Muscle layer of colon (tissue), 2 donors: ENCODE measurements at regions not wholly inside any gene's neighbourhood (a gene's known extent, or its start where the extent isn't known, plus 50 kb on each side); places are given as distances from the start of the nearest gene placed in this dataset.

Source experiments
- H3K27ac ChIP-seq: one replicate; pipeline ENCODE4 v1.7.0; 2013; ENCODE audit warnings: low read depth, mild to moderate bottlenecking, low read length, moderate library complexity
- H3K27me3 ChIP-seq, 2 donors: one replicate each; pipeline ENCODE4 v1.7.0; 2013; ENCODE audit warnings: low read length in 2 of 2, mild to moderate bottlenecking in 2 of 2; ENCODE audit not compliant: insufficient read depth in 2 of 2, control insufficient read depth in 1 of 2
- H3K36me3 ChIP-seq: one replicate; pipeline ENCODE4 v1.7.0; 2013; ENCODE audit warnings: mild to moderate bottlenecking, low read length; ENCODE audit not compliant: insufficient read depth
- H3K4me1 ChIP-seq: one replicate; pipeline ENCODE4 v1.7.0; 2013; ENCODE audit warnings: mild to moderate bottlenecking, low read length; ENCODE audit not compliant: insufficient read depth
- H3K4me3 ChIP-seq, 2 donors: one replicate each; pipeline ENCODE4 v1.7.0; 2013; ENCODE audit warnings: low read length in 2 of 2, low read depth in 1 of 2, mild to moderate bottlenecking in 1 of 2, moderate library complexity in 1 of 2
- H3K9ac ChIP-seq: one replicate; pipeline ENCODE4 v1.7.0; 2013; ENCODE audit warnings: low read length
- H3K9me3 ChIP-seq: one replicate; pipeline ENCODE4 v1.7.0; 2013; ENCODE audit warnings: mild to moderate bottlenecking, low read length
- donor health status: abdominal sarcoma.
- donor health status: Adenocarcinoma of cecum.

DNA sequence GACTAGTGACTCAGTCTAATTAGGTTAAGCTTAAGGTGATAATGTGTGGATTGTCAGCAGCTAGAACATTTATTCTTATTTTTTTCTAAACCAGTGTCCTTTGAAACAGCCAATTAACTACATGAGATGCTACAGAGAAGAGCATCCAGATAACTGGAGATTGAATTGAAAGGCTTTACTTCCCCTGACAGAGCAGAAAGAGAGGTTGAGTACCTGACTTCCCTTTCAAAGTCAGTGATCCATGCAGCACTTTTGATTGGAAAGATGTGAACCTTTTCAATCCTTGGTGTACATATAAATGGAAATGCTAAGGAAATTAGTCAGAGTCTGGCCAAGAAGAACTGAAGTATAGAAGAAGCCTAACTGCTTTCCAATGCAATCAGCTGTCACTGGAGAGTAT, 653.8 kb downstream of the CDH8 start:
- no peaks in the 10 kb centered on the region for H3K9me3 ChIP-seq
- H3K27ac ChIP-seq, result no peak overlapping the region
- no peaks in the 10 kb centered on the region for H3K4me1 ChIP-seq
- no peak overlapping the region for H3K4me3 ChIP-seq
- H3K36me3 ChIP-seq, result no peaks in the 10 kb centered on the region
- no peaks in the 10 kb centered on the region for H3K27me3 ChIP-seq
- H3K9ac ChIP-seq, result no peak overlapping the region

DNA sequence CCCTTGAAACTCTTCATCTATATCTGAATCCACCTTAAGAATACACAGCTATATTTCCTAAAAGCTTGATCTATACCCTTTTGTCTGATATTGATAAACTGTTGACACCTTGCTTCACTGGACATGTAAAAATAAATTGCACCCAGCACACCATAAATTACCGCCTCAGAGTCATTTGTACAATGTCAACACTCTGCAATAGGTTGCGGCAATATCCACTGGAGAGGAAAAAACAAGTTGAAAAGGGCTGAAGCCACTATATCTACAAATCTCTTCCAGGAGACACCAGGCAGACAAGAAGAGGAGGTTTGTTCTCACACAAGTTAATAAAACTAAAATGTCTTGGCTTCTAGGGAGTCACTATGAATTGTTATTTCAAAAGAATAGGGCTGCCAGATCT, 656.9 kb downstream of the CDH8 start:
- H3K9me3 ChIP-seq, result no peaks in the 10 kb centered on the region
- no peaks in the 10 kb centered on the region for H3K4me1 ChIP-seq
- no peaks in the 10 kb centered on the region for H3K27me3 ChIP-seq
- H3K27ac ChIP-seq, result no peak overlapping the region
- no peak overlapping the region for H3K9ac ChIP-seq
- H3K36me3 ChIP-seq, result no peaks in the 10 kb centered on the region
- no peak overlapping the region for H3K4me3 ChIP-seq

DNA sequence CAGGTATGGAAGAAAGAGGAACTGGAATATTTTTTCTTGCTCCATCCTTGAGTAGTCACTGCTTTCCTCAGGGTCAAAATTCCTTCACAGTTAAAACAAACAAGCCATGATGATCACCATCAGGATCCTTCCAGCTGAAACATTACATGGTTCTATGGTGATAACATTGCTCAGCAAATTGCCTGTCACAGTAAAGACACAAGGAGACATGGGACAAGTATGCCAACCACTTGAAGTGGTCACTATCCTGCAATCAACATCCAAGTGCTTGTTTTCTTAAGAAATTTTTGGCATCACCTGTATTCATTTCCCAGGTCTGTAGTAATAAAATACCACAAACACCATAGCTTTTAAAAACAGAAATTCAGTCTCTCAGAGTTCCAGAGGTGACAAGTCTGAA, 662.2 kb downstream of the CDH8 start:
- H3K36me3 ChIP-seq, result no peaks in the 10 kb centered on the region
- H3K4me3 ChIP-seq, result no peak overlapping the region
- no peak overlapping the region for H3K27ac ChIP-seq
- H3K27me3 ChIP-seq, result no peaks in the 10 kb centered on the region
- no peaks in the 10 kb centered on the region for H3K9me3 ChIP-seq
- H3K4me1 ChIP-seq, result no peaks in the 10 kb centered on the region
- H3K9ac ChIP-seq, result no peak overlapping the region

DNA sequence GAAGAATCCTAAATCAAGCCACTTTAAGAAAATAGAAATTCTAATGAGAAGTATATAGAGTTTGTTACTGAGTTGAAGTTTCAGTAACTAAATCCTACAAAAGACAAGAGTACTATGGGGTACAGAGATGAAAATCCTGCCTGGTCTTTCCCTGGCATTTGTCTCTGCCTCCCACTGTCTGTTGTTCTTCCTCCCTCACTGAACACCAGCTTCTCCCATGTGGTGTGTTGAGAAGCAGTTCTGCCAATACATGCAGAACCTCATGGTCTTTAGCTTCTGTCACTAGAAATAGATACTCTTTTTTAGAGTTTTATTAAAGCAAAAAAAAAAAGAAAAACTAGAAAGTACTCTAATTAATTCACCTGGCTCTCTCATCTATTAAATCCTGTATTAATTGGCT, 664.4 kb downstream of the CDH8 start:
- H3K27ac ChIP-seq, result no peak overlapping the region
- no peaks in the 10 kb centered on the region for H3K9me3 ChIP-seq
- H3K9ac ChIP-seq, result no peak overlapping the region
- no peaks in the 10 kb centered on the region for H3K4me1 ChIP-seq
- no peak overlapping the region for H3K4me3 ChIP-seq
- H3K27me3 ChIP-seq, result no peaks in the 10 kb centered on the region
- no peaks in the 10 kb centered on the region for H3K36me3 ChIP-seq

DNA sequence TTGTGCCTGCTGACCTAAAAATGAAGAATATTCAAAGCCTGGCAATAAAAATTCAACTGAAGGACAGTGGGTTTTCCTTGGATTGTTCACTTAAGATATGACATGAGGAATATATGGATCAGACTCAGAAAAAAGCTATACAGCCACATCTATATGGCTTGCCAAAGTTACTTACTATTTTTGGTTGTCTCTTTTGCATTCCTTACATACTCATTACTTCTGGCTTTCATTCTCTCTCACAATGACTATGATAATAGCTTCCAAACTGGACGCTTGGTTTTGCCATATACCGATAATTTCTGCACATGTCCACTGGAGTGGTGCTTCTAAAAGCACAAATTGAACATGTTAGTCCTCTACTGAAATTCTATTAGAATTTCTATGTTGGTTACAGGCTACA, 664.9 kb downstream of the CDH8 start:
- no peak overlapping the region for H3K4me3 ChIP-seq

DNA sequence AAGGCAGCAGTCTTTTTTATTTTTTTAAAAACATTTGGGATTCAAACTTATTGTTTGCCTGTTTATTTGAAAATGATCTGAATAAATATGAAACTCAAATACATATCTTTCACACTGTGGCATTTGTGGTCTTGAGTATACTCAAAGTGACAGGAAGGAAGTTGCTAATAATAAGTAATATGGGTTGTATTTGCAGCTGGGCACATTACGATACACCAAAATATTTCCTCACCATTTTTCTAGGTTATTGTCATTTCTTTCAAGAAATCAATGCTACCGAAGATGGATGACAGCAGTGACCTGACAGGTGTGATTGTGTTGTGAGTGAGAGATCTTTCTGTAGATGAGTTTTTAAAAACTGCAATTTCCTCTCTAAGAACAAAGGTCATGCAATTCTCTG, 665.7 kb downstream of the CDH8 start:
- no peak overlapping the region for H3K4me3 ChIP-seq
- H3K36me3 ChIP-seq, result no peaks in the 10 kb centered on the region
- no peaks in the 10 kb centered on the region for H3K27me3 ChIP-seq
- H3K27ac ChIP-seq, result no peak overlapping the region
- no peaks in the 10 kb centered on the region for H3K9me3 ChIP-seq
- H3K4me1 ChIP-seq, result no peaks in the 10 kb centered on the region
- no peak overlapping the region for H3K9ac ChIP-seq

More for the DNA sequence above, 664.9 kb downstream of the CDH8 start:
- Histone ChIP-seq H3K27me3 (no peaks in the 10 kb centered on the region), H3K27ac (no peak overlapping the region), H3K4me1 (no peaks in the 10 kb centered on the region), H3K36me3 (no peaks in the 10 kb centered on the region), H3K9me3 (no peaks in the 10 kb centered on the region), H3K9ac (no peak overlapping the region)

DNA sequence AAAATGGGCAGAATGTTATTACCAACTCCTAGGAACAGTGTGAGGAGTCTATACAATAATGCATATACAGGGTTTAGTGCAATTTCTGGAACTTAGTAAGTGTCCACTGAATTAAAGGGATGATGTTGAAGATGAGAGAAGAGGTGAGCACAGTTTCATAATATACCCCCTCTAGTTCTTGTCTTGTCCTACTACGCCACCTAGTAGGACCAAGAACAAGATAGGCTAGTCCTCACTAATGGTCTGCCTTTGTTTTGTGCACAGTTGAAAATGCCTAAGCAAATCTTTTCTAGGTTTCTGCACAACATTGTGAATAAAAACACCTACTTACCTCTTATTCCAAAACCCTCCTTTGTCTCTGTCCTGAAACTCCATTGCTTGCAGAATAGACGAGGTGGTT, 670.2 kb downstream of the CDH8 start:
- no peaks in the 10 kb centered on the region for H3K36me3 ChIP-seq
- H3K27me3 ChIP-seq, result no peaks in the 10 kb centered on the region
- H3K9ac ChIP-seq, result no peak overlapping the region
- no peak overlapping the region for H3K4me3 ChIP-seq
- H3K4me1 ChIP-seq, result no peaks in the 10 kb centered on the region
- no peak overlapping the region for H3K27ac ChIP-seq
- H3K9me3 ChIP-seq, result no peaks in the 10 kb centered on the region

DNA sequence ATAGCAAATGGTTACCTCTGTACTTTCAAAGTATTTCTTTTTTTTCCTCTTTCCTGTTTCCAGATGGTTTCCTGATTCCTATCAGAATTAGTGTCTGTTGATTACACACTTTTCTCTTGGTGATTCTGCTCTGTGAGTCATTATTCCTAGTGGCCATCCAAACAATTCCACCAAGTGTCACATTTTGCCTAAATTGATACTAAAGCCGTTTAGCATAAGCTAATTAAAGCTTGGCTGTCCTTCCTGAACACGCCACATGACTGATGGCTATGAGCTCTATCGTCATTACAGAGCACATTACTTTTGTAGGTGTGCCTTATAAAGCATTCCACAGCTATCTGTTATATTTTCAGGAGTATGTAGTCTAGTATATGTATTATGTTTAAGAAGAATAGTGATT, 671.2 kb downstream of the CDH8 start:
- Histone ChIP-seq H3K27ac (no peak overlapping the region), H3K9ac (no peak overlapping the region)

DNA sequence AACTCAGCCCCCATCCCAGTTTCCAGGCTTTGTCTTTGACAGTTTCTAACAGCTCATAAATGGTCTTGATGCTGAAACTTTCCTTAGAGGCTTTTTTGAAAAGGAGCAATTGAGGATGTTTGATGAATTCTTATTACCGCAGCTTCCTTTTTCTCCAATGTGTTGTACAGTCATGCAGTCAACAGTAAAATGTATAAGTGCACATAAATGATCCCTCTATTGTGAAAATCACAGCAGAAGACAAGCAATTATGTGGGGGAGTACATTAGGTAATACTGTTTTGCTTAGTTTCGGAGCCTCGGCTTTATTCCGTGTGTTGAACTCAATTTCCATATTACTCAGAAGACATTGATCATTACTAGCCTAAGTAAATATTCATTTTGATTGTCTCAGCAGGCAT, 673.7 kb downstream of the CDH8 start:
- H3K4me1 ChIP-seq, result no peaks in the 10 kb centered on the region
- H3K27ac ChIP-seq, result no peak overlapping the region
- no peak overlapping the region for H3K4me3 ChIP-seq
- no peak overlapping the region for H3K9ac ChIP-seq
- no peaks in the 10 kb centered on the region for H3K27me3 ChIP-seq
- no peaks in the 10 kb centered on the region for H3K36me3 ChIP-seq
- H3K9me3 ChIP-seq, result no peaks in the 10 kb centered on the region

More for the DNA sequence above, 671.2 kb downstream of the CDH8 start:
- Histone ChIP-seq H3K36me3 (no peaks in the 10 kb centered on the region), H3K4me3 (no peak overlapping the region), H3K27me3 (no peaks in the 10 kb centered on the region), H3K4me1 (no peaks in the 10 kb centered on the region), H3K9me3 (no peaks in the 10 kb centered on the region)

DNA sequence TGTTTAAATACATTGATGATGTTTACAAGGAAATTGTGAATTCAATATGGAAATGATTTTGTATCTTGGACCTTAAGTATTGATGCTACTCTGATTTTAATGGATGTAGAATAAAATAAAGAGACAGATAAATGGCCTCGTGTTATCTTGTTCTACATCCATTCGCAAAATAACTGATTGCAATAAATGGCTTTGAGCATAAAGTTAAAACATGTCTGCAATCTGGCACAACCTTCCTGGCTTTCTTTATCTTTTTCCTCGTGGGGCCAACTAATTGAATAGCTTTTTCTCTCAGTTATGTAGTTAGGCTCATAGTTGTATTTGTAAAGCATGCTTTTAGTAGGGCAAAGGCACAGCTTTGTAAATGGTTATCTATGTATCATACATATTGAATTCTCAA, 691.4 kb downstream of the CDH8 start:
- Histone ChIP-seq H3K9me3 (no peaks in the 10 kb centered on the region), H3K4me3 (no peak overlapping the region), H3K27me3 (no peaks in the 10 kb centered on the region), H3K36me3 (no peaks in the 10 kb centered on the region), H3K9ac (no peak overlapping the region), H3K4me1 (no peaks in the 10 kb centered on the region), H3K27ac (no peak overlapping the region)

DNA sequence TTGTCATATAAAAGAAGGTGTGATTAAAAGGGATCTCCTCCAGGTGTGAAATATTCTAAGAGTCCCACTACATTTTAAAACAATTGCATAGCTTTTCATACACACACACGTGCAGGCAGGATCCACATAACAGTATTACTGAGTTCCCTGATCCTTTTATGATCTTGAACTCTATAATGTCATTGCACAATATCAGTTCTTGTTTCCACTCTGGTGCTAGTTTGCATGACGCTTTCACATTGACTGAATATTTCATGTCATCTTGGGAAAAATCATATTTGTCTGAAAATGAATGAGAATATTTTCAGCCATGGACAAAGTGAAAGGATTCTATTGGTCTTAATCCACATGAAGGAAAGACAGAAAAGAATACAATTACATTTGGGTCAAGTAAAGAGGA, 703.8 kb downstream of the CDH8 start:
- Histone ChIP-seq H3K27ac (no peak overlapping the region), H3K4me1 (no peaks in the 10 kb centered on the region), H3K9ac (no peak overlapping the region), H3K4me3 (no peak overlapping the region), H3K27me3 (no peaks in the 10 kb centered on the region), H3K36me3 (no peaks in the 10 kb centered on the region), H3K9me3 (no peaks in the 10 kb centered on the region)

DNA sequence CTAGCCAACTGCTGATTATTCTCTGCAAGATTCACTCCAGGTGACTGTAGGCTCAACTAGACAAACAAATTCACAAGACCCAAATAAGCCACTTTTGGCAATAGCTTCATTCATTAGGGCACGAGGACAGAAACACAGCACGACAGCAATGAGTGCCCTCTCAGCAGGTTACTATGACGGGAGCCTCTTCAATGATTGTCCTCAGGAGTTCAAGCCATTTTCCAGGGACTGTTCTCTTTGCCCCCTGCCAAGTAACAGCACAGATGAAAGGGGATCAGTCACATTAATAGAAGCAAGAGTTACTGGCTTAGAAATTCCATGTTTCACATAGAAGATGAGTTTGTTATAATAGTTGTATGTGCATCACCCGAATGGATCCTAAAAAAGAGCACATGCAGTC, 712.2 kb downstream of the CDH8 start:
- Histone ChIP-seq H3K9ac (no peak overlapping the region), H3K9me3 (no peaks in the 10 kb centered on the region), H3K27ac (no peak overlapping the region), H3K27me3 (no peaks in the 10 kb centered on the region), H3K4me3 (no peak overlapping the region), H3K36me3 (no peaks in the 10 kb centered on the region), H3K4me1 (no peaks in the 10 kb centered on the region)
